HG02763 (cell line): ENCODE measurements at regions not wholly inside any gene's neighbourhood (a gene's known extent, or its start where the extent isn't known, plus 50 kb on each side); places are given as distances from the start of the nearest gene placed in this dataset.

Experiments used
- ATAC-seq: cut with Tn5 transposase; IDR thresholded peaks from one replicate; pipeline ENCODE4 v1.9.1; 2021; ENCODE audit warnings: mild to moderate bottlenecking, moderate library complexity; ENCODE audit not compliant: unreplicated experiment

DNA sequence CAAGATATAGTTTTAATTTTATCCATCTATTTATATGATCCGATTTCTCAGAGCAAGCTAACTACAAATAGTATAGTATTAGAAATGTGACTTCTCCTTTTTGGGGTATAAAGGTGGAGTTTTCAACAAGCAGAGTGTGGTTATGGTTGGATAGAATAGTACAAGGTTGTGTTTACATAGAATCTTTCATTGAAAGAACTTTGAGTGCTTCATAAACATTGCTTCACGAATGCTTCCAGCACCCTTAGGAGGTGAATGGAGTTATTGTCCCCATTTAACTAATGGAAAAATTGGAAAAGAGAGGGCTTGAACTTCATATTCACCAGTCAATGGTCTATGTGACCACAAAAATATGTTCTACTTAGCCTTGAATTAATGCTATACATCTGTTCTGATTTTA, 134.1 kb upstream of the CITED2 start:
- no peak for ATAC-seq

DNA sequence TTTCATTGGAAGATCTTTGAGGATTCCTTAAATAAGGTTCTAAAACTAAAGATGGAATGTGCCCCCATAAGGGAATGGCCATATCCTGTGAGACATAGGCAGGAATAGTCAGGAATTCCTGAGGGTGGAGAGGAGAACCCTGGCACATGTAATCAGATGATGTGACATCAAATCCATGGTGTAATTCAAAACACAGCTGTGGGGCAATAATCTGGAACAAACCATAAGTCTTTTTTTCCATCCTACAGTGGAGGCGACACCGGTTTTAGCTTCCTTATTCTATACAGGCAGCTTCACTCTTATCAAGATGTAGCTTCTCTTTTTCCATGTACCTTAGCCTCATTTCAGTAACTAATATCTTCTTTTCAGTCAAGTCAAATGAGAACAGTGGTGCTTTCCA, 133.6 kb upstream of the CITED2 start:
- ATAC-seq, result no peak

DNA sequence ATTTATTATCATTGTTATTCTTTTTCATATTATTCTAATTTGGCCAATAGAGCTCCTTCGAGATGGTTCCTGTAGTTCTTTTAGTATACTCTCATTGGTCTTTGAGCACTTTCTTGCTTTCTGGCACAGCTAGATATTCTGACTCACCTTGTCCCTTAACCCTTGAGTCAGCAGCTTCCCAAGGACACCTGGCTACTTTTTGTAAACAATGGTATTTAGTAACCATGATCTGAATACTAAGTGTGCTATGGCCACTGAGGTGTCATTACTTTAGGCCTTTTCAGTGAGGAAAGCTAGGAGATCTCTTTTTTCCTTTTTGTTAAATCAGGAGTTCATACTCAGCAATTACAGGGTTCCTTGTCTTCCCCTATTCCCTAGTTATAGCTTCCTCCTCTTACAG, 126.5 kb upstream of the CITED2 start:
- no peak for ATAC-seq

DNA sequence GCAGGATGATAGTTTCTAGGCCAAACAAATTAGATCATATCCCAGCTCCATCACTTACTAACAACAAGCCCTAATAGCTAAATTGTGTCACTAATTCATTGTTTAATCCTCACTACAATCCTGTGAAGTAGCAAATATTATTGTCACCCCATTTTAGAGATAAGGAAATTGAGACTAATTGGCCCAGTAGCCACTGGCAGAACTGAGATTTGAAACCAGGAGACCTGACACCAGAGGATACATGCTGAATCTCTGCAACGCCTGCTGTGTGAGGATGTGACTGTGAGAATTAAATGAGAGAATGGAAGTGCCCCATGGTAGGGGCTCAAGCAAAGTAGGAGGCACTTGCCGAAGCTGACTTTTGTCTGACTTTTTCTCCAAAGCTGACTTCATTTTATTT, 124.3 kb upstream of the CITED2 start:
- no peak for ATAC-seq

DNA sequence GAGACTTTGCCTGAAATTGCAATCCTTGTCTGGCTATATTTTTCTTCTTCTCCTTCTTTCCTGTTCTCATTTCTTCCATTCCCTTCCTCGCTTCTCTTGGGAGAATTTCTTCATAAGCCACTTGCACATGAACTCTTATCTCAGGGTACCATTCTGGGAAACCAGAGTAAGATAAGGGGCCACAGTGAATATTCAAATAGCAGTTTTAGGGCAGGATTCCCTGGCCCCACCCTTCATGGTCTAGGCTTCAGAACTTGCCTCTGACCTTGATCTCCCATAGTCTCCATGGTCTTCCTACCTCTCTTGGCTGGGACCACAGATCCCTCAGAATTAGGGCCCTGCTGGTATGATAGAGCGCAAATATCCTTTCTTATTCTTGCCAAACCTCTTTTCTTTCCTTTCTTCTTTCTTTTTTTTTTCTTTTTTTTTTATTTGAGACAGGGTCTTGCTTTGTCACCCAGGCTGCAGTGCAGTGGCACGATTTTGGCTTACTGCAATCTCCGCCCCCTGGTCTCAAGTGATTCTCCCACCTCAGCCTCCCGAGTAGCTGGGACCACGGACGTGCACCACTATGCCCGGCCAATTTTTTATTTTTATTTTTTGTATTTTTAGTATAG, 123.0 kb upstream of the CITED2 start:
- ATAC-seq, result no peak

DNA sequence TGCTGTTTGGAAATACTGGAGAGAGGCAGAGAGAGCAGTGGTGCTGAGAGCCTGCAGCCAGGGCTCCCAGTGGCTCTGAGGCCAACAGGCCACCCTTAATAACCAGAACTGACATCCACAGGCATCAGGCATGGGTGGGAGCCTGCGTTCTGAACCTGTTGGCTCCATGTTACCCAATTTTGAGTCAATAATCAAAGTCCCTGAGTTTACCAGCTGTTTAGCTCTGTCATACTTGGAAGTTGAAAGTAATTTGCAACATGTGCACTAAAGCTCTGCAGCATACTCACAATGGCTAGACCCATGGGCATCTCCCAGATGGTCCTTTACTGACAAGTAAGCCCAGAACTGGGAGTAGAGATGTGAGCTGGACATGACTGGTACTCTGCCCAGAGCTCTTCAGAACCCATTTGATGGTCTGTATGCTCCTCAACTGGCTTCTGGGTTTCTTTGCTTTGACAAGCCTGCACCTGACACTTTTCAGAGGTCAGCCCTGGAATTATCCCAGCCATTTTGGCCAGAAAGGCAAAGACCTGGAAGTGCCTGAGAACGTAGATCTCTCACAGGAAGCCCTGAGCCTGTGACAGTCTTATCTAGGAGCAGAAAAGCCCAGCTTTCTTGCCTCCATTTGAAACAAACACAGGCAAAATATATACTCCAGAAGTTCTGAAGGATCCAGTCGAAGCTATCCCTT, 122.4 kb upstream of the CITED2 start:
- no peak for ATAC-seq

DNA sequence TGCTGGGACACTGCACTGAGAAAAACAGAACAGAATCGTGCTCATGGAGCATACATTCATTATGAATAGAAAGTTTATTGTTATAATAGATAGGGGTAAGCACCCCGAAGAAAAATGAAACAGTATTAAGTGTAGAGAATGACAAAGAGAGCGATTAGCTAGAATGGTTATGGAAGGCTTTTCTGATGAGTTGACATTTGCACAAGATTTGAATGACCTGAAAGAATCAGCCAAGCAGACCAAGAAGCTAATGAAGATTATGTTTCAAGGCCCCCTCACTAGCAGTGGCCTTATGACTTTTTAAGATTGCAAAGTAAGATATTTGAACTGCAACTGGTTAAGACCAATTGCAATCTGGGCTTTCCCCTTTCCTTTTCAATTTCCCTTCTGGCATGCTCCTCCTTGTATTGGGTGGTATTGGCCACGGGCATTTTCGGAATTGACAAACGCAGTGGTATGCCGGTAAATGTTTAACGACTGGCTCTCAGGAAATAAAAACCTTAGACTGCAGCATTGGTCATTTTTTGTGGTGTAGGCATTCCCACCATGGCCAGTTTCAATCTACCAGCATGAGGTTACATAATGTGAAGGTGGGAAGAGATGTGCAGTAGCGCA, 120.0 kb upstream of the CITED2 start:
- ATAC-seq, result no peak

DNA sequence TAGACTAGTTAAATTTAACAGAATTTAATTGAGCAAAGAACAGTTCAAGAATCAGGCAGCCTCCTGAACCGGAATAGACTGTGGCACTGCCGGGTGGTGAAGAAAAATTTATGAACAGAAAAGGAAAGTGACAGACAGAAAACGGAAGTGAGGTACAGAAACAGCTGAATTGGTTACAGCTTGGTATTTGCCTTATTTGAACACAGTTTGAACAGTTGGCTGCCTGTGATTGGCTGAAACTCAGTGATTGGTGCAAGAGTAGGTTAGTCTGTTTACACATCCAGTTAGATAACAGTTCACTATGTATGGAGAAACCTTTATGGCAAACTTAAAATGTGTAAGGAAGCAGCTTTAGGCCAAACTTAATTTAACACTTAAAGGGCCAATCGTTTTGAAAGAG, 116.0 kb upstream of the CITED2 start:
- ATAC-seq, result peak; percentile 45

DNA sequence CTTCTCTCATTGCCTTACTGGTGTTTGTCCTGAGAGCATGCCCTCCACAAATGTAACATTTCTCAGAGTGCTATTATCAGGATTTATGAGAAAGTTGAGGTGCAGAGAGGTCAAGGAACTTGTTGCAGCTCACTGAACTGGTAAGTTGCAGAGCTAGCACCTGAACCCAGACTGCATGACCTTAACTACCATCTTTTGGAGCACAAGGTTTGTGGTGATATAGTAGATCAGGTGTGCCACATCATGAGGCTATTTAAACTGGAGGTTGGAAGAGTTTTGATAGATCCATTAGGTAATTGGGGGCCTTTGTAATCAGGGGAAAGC, 112.0 kb upstream of the CITED2 start:
- no peak for ATAC-seq

DNA sequence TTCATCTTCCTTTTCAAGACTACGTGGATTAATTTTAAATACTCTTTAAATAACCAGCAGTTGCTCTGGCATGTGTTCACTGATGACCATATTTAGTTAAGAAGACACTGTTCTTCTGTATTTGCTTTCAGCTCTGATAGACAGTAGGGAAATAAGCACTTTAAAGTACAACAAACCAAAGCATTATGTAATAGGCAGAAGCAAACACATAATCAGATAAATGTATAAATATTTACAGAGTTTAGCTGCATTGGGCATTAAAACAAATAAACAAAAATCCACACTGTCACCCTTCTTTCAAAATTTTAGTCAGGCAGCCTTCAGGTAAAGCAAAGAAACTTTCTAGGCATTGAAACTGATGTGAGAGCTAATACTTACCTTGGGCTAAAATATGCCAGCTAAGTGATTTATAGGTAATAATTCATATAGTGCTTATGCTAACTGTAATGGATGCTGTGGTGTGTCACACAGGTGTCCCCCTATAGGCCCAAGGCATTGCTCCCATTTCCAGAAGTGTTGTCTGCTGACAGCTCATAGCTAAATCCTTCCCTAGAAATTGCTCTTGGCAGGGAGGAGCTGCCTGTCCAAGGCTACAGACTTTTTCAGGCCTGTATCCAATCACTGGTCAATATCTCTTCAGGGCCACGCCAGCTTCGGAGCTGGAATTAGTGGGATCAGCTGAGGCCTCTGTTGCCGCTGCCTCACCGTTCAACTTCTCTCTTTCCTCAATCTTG, 111.5 kb upstream of the CITED2 start:
- no peak for ATAC-seq

DNA sequence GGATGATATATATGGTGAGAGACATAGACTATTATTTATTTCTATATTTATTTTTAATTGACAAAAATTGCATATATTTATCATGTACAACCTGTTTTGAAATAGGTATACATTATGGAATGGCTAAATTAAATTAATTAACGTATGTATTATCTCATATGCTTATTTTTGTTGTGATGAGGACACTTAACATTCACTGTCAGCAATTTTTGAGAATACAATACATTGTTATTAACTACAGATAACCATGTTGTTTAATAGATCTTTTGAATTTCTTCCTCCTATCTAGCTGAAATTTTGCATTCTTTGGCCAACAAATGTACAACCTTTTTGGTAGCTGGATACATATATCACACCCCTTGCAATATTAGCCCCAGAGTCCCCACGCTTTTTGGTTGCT, 110.7 kb upstream of the CITED2 start:
- ATAC-seq, result no peak

DNA sequence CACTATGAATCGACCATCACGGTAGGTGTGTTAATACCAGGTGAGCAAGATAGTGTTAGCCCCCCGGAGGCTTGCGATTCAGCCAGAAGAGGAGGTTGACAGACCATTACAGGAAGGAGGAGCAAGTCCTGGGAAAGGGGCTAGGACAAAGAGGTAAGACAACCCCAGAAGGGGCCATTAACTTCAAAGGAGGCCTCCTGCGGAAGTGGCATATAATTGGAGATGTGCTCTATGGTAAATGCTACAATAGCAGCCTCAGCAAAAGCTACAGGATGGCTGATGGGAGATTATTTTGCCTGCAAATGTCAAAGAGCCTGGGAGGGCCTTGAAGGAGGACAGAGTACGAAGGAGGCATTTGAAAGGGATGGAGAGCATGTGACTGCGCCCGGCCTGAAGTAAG, 108.6 kb upstream of the CITED2 start:
- ATAC-seq, result no peak

DNA sequence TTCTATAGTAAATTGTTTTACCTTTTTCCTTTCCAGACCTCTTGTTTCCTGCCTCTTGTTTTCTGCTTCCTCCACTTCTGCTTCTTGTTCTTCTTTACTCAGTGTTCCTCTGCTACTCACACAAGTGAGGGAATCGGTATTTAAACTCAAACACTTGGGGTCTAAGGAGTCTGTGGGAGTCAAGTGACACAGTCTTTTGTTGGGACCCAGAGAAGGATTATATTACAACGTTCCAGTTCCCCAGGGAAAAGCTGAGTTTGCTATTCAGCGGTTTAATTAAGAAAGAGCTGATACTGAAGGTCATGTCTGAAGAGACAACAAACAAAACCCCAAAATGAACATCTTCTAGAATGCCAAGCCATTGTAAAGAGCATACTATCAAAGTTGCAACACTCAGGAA, 107.8 kb upstream of the CITED2 start:
- ATAC-seq, result no peak

DNA sequence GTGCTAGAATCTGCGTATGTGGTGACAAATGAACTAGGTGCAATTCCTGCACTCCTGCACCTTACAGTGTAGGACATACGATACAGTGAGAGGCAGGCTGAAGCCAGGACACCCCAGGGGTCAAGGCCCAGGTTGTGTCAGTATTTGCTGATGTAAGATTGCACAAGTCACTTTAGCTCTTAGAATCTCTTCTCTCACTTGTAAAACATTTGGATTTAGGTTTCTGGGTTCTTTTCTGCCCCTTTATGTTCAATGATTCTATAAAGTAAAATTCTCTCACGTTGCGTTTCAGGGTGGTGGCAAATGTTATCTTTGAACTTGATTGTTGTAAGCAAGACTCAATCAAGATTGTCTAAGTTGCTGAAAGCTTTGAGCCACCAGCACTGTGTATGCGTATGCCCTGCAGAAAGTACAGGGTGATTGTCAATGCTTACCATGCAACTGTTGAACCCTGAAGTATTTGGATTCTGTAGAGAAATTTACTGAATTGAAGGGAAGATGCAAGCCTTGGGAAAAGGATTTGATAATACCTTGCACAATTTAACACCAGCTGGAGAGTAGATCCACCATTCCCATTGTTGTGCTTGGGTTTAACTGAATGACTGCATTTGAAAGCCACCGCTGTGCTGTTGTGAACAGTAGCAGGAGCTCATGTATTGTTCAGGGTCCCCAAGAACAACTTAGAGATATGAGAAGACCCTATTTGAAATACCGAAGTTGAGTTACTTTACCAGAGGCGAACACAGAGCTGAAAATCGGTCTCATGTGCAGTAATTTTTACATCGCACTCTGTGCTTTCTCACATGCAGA, 106.1 kb upstream of the CITED2 start:
- no peak for ATAC-seq

DNA sequence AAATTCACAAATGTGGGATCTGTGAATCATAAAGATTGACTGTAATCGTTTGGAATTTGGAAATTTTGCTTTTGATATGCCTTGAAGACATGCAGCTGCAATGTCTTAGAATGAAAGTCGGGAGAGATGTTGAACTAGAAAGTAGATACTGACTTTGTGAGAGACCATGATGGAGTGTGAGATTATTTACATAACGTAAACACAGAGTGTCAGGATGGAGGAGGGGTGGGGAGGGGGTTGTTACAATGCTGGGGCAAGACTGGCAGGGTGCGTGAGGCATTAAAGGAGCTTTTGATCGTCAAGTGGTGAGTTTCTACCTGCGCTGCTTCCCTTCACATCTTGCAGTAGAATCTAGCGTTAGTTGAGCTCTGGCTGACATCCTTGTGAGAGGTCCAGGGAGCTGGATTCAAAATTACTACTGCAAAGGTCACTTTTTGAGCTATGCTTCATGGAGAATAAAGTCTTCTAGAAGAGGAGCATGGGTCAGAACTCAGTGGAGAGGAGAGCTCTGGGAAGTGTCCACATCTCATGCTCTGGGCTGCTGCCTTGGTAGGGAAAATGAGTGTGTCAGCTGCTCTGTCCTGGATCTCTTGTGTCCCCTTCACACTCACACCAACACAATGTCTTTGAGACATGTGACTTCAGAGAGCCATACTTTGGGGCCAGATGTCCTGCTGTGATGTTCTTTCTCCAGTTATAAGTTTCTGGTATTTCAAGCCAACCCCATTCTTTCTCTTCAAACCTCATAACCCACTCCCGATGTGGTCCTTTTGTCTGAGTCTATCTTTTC, 105.2 kb upstream of the CITED2 start:
- ATAC-seq, result no peak

DNA sequence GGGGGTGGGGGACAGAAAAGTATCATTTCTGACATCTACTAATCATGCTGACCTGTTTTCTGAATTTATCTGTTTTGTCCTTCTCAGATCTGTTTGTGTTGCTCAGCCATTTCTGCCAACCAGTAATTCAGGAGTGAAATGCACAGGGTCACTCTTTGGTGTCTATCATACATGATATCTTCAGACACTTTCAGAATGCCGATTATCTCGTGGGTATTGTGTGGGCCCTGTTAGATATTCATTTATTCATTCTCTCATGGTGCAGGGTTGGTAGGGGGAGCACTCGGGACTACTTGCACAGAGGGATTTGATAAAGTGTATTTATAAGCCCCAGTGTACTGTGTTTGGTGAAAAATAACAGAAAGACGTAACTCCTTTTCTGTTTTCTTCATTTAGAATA, 101.2 kb upstream of the CITED2 start:
- ATAC-seq, result no peak

DNA sequence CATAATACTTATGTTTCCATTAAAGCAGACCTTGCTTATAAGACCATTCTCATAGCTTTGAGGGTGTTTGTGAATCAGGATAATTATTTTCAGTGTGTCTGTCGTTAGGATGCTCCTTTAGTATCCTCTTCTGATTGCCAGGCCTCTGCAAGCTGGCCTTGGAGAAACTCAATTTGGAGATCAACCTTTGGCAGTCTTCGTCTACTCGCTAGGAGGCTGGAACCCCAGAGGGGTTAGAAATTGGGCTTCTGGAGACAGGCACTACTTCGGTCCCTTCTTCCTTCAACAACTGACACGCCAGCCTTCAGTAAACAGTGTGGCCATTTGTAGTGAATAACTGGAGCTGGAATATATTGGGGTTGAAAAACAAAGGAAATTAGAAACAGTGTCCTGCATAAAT, 100.8 kb upstream of the CITED2 start:
- no peak for ATAC-seq

DNA sequence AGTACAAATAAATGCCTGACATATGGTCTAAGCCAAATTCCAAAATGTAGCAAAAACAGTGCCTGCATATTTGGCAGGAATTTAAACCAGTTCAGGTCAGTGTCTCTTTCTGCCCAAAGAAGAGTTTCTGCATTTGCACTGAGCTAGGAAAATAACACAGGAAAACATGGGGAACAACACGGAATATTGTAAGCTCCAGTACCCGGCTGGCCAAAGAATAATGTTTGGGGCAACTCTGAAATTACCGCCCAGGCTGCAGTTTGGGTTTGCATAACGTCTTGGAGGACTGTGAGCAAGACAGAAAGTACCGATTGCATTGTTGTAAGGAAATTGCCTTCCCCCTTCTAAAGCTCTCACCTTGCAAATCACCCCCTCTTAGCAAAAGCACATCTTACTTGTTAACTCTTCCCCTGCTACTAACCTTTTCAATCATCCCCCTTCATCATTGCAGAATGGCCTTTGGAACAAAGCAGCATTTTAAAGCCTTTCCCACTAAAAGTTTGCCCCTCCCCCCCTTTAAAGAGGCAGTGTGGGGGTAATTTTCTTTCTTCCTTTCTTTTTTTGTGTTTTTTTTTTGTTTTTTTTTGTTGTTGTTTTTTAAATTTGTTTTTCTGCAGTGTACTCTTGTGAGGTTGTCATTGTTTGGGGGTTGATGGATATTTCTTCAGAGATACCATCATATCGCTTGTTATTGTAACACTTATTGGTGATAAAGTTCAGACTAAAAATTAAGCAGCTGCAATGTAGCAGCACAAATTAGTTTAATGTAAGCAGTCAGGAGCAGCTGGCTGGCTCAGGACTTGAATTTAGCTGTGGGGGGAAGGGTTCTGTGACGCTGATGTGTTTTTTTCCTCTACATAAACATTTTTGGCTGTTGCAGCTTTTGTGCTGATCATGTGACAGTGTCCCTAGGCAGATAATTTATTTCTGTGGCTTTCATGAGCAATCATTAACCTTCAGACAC, 100.0 kb upstream of the CITED2 start:
- ATAC-seq, result no peak

DNA sequence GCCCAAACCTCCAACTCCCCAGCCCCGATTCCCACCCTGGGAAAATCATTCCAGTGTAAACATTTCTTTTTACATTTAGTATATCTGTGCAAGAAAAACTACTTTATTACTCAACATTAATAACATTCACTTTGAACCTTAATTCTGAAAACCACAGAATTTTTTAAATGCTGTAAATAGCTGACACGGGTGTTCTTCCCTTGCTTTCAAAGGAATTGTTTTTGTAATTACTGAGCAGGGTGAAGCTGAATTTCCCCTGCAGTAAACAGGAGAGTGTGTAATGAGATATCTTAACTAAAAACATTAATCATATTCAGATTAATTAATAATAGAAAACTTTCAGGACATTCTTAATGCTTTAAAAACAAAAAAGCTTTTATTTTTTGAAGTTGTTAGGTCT, 99.3 kb upstream of the CITED2 start:
- no peak for ATAC-seq
